GM12878 (cell line): ENCODE measurements at regions not wholly inside any gene's neighbourhood (a gene's known extent, or its start where the extent isn't known, plus 50 kb on each side); places are given as distances from the start of the nearest gene placed in this dataset.

Experiments used
- ATAC-seq: fragments of 200-7000 bp; cut with Tn5 transposase; 3 replicates; pipeline ENCODE4 v1.9.1; 2020; ENCODE audit warnings: mild to moderate bottlenecking, moderate library complexity
- BruUV-seq: library from RNA; stranded (reverse); fragments of 400-500 nt; replicated peaks from 2 replicates; lab custom pipeline; 2021; lab: Mats Ljungman, UMichigan
- CTCF ChIA-PET: fragments of 300-600 bp; sonication (Branson Sonifier 250); formaldehyde crosslinking; extraction: SDS; loops from one replicate; lab custom pipeline; 2021; ENCODE audit warnings: inconsistent platforms; lab: Yijun Ruan, JAX
- POLR2A ChIA-PET: fragments of 350-600 bp; formaldehyde crosslinking; extraction: SDS; loops from one replicate; lab custom pipeline; 2021; ENCODE audit warnings: inconsistent platforms; lab: Charles Lee
- RAD21 ChIA-PET: fragments of 300-600 bp; sonication (Branson Sonifier 250); formaldehyde crosslinking; loops from one replicate; lab custom pipeline; 2023; ENCODE audit warnings: antibody characterized with exemption; ENCODE audit not compliant: unreplicated experiment; lab: Charles Lee
- SMC1A ChIA-PET: fragments of 300-600 bp; sonication (Branson Sonifier 250); formaldehyde crosslinking; loops from one replicate; lab custom pipeline; 2023; ENCODE audit not compliant: unreplicated experiment, uncharacterized antibody; lab: Charles Lee
- DNase-seq: peaks from one replicate; pipeline ENCODE4 v3.0.0-alpha.2; 2011; ENCODE audit warnings: low read depth, low spot score
- FAIRE-seq: peaks from 3 replicates; lab custom pipeline; 2011; peaks lifted over from hg19 to GRCh38; lab: Jason Lieb, UNC
- H2AFZ ChIP-seq: 2 replicates; pipeline ENCODE4 v1.6.0; 2011; ENCODE audit warnings: low read depth, low read length, control low read depth; ENCODE audit not compliant: control insufficient read depth
- H3K27ac ChIP-seq: 2 replicates; pipeline ENCODE4 v1.5.1; 2011; ENCODE audit warnings: control low read depth; ENCODE audit not compliant: control insufficient read depth, insufficient read depth
- H3K27me3 ChIP-seq, 2 experiments: replicated peaks in 1 of 2; 2 replicates each; pipeline versions ENCODE4 v1.6.0 to v1.6.1; 2011; ENCODE audit warnings: low read length in 1 of 2; ENCODE audit not compliant: control insufficient read depth in 2 of 2, insufficient read depth in 2 of 2
- H3K36me3 ChIP-seq, 2 experiments: 2 replicates each; pipeline ENCODE4 v1.5.1; 2011; ENCODE audit warnings: low read length in 1 of 2; ENCODE audit not compliant: control insufficient read depth in 2 of 2, insufficient read depth in 2 of 2
- H3K4me1 ChIP-seq: 2 replicates; pipeline ENCODE4 v1.6.1; 2011; ENCODE audit warnings: mild to moderate bottlenecking, low read length, moderate library complexity, mixed read lengths; ENCODE audit not compliant: control insufficient read depth, insufficient read depth
- H3K4me2 ChIP-seq: 2 replicates; pipeline ENCODE4 v1.6.0; 2011; ENCODE audit warnings: control low read depth; ENCODE audit not compliant: control insufficient read depth, insufficient read depth
- H3K4me3 ChIP-seq: fragments of 200-600 bp; sonication (generic); 2 replicates; pipeline ENCODE4 v1.5.1; 2016
- H3K79me2 ChIP-seq: 2 replicates; pipeline ENCODE4 v1.6.0; 2011; ENCODE audit warnings: low read length; ENCODE audit not compliant: control insufficient read depth, insufficient read depth
- H3K9ac ChIP-seq: 2 replicates; pipeline ENCODE4 v1.8.0; 2011; ENCODE audit warnings: low read length, control low read depth, mixed read lengths; ENCODE audit not compliant: control insufficient read depth, insufficient read depth
- H3K9me3 ChIP-seq: replicated peaks from 3 replicates; pipeline ENCODE4 v1.5.1; 2011; ENCODE audit warnings: mild to moderate bottlenecking, low read length; ENCODE audit not compliant: control insufficient read depth, insufficient read depth
- H4K20me1 ChIP-seq: 2 replicates; pipeline ENCODE4 v1.6.0; 2011; ENCODE audit not compliant: control insufficient read depth, insufficient read depth
- CEBPB ChIP-seq, 2 experiments: fragments of 150-350 bp in 1 of 2; IDR thresholded peaks; 2 replicates each; pipeline ENCODE4 v1.6.1; 2012 to 2014; ENCODE audit warnings: low read depth in 2 of 2, low read length in 2 of 2, borderline replicate concordance in 1 of 2, inconsistent platforms in 1 of 2
- DPF2 ChIP-seq: fragments of 450-650 bp; IDR thresholded peaks from 2 replicates; pipeline ENCODE4 v1.6.1; 2017; ENCODE audit warnings: mild to moderate bottlenecking
- ELK1 ChIP-seq: IDR thresholded peaks from 2 replicates; pipeline ENCODE4 v1.6.1; 2012; ENCODE audit warnings: low read depth, low read length, improper control_type of control experiment
- IKZF1 ChIP-seq: fragments of 450-650 bp; conservative IDR thresholded peaks from 2 replicates; pipeline ENCODE4 v1.6.1; 2017; ENCODE audit warnings: antibody characterized with exemption, mild to moderate bottlenecking
- NR2C1 ChIP-seq: fragments of 450-650 bp; IDR thresholded peaks from 2 replicates; pipeline ENCODE4 v1.6.1; 2017; ENCODE audit warnings: antibody characterized with exemption, mild to moderate bottlenecking, moderate library complexity
- PML ChIP-seq: IDR thresholded peaks from 2 replicates; pipeline ENCODE4 v1.6.1; 2012; ENCODE audit warnings: low read length, inconsistent platforms
- SP1 ChIP-seq: IDR thresholded peaks from one replicate; pipeline ENCODE4 v1.6.1; 2011; ENCODE audit warnings: low read depth, low read length
- USF1 ChIP-seq: IDR thresholded peaks from 2 replicates; pipeline ENCODE4 v1.6.1; 2011; ENCODE audit warnings: borderline replicate concordance, low read depth, mild to moderate bottlenecking, moderate library complexity, mixed read lengths, low read length; ENCODE audit not compliant: insufficient read depth; ENCODE audit errors: extremely low read length
- ZBTB11 ChIP-seq: fragments of 450-650 bp; formaldehyde crosslinking; IDR thresholded peaks from 2 replicates; pipeline ENCODE4 v1.5.0; 2022; ENCODE audit warnings: mild to moderate bottlenecking, missing genetic modification characterization
- ZBTB40 ChIP-seq: fragments of 450-650 bp; IDR thresholded peaks from 2 replicates; pipeline ENCODE4 v1.6.1; 2016; ENCODE audit warnings: mild to moderate bottlenecking, moderate library complexity, borderline replicate concordance
- ZNF217 ChIP-seq: fragments of 450-650 bp; IDR thresholded peaks from 2 replicates; pipeline ENCODE4 v1.6.1; 2017; ENCODE audit warnings: antibody characterized with exemption, mild to moderate bottlenecking
- WGBS: methylation state at CpG from one replicate; pipeline ENCODE4 v1.1.6; 2016; ENCODE audit warnings: low lambda C conversion rate; ENCODE audit not compliant: insufficient replicate concordance, insufficient coverage; ENCODE audit errors: missing lambda C conversion rate; 5-methylcytosine and 5-hydroxymethylcytosine counted together
- in situ Hi-C: fragments of 300-500 bp; cut with MboI; formaldehyde crosslinking; loops from 9 replicates; pipeline ENCODE4 v1.14.3; 2018; ENCODE audit warnings: mixed read lengths
- intact Hi-C: fragments of 100-400 bp; cut with micrococcal nuclease; formaldehyde crosslinking; loops from one replicate; pipeline ENCODE4 v1.14.2; 2022; ENCODE audit not compliant: unreplicated experiment

- H3K4me2 ChIP-seq: no peak overlapping the region
- FAIRE-seq (no peak), DNase-seq (no peak), ATAC-seq (no peak)
- H3K79me2 ChIP-seq: no peaks in the 10 kb centered on the region
- no peak overlapping the region for H3K9ac ChIP-seq
- H2AFZ ChIP-seq: no peak overlapping the region; the same call in 1 of the 2 replicates
- WGBS: 89% methylated on average over 3 of the region's 3 CpGs
- H4K20me1 ChIP-seq: no peaks in the 10 kb centered on the region
- intact Hi-C loops: no loop called here
- H3K27ac ChIP-seq: no peak overlapping the region
- H3K4me1 ChIP-seq: peaks cover 3% of the 10 kb centered on the region; the same call in 1 of the 2 replicates
- ChIA-PET CTCF (interaction anchor here (0.7 to 1.2 kb wide), 6 partner anchors 13 to 128 kb away, joined by 3 to 4 read pairs (median 3); no protein-coding TSS in a partner anchor), POLR2A (no interaction called here), RAD21 (interaction anchor here (0.9 to 1.9 kb wide), 6 partner anchors 13 to 720 kb away, joined by 3 to 10 read pairs (median 4); no protein-coding TSS in a partner anchor), SMC1A (interaction anchor here (0.6 to 3.1 kb wide), 16 partner anchors 7 to 236 kb away, joined by 3 to 30 read pairs (median 4); no protein-coding TSS in a partner anchor)
- no peak overlapping the region for H3K4me3 ChIP-seq
- H3K36me3 ChIP-seq: no peaks in the 10 kb centered on the region
- no peaks in the 10 kb centered on the region for H3K27me3 ChIP-seq
- peaks cover 3% of the 10 kb centered on the region; the same call in 2 of the 3 replicates for H3K9me3 ChIP-seq
- in situ Hi-C loops: no loop called here
- no TSS peak for BruUV-seq
- no peak for TF ChIP-seq ZBTB11 (CRISPR knock-in tag)
- no peak for TF ChIP-seq IKZF1
- no peak for TF ChIP-seq ZNF217
- TF ChIP-seq PML: no peak
- no peak for TF ChIP-seq ZBTB40
- no peak for TF ChIP-seq ELK1
- TF ChIP-seq CEBPB (IDR thresholded peaks at IDR 0.05; ENCODE audit: borderline replicate concordance in 1 of 2, low read depth in 2 of 2, low read length in 2 of 2): no peak
- no peak for TF ChIP-seq NR2C1
- no peak for TF ChIP-seq USF1
- no peak for TF ChIP-seq SP1
- no peak for TF ChIP-seq DPF2
Observed at GRCh38 chr5:89449392-89450148, 566.6 kb upstream of the MEF2C start.
